ENCODE measurements at regions not wholly inside any gene's neighbourhood (a gene's known extent, or its start where the extent isn't known, plus 50 kb on each side); places are given as distances from the start of the nearest gene placed in this dataset.

GRCh38 chr4:126679303-126679702, 953.5 kb upstream of the INTU start:
- TF ChIP-seq GATA3 (IDR thresholded peaks at IDR 0.05; ENCODE audit: low read depth, low read length) = no peak
- no peak for TF ChIP-seq GATA2 (IDR thresholded peaks at IDR 0.05; ENCODE audit: low read depth, low read length)

Data from SH-SY5Y (cell line).